Chondrocyte (in vitro differentiated cells): ENCODE measurements at regions not wholly inside any gene's neighbourhood (a gene's known extent, or its start where the extent isn't known, plus 50 kb on each side); places are given as distances from the start of the nearest gene placed in this dataset.

ENCODE experiments used
- DNase-seq: peaks from one replicate; pipeline ENCODE4 v3.0.0; 2021; ENCODE audit warnings: mixed read lengths, low spot score
- H3K27ac Mint-ChIP-seq: one replicate; pipeline ENCODE4 v1.8.0; 2021; ENCODE audit warnings: mild to moderate bottlenecking, moderate library complexity, mixed read lengths; ENCODE audit not compliant: unreplicated experiment
- H3K27me3 Mint-ChIP-seq: 2 replicates; pipeline ENCODE4 v1.8.0; 2021; ENCODE audit warnings: low read depth, mixed read lengths
- H3K36me3 Mint-ChIP-seq: 2 replicates; pipeline ENCODE4 v1.8.0; 2021; ENCODE audit warnings: low read depth, mixed read lengths
- H3K4me1 Mint-ChIP-seq: 2 replicates; pipeline ENCODE4 v1.8.0; 2021; ENCODE audit warnings: low read depth, mild to moderate bottlenecking, mixed read lengths
- H3K4me3 Mint-ChIP-seq: one replicate; pipeline ENCODE4 v1.8.0; 2021; ENCODE audit warnings: mild to moderate bottlenecking, moderate library complexity, mixed read lengths; ENCODE audit not compliant: unreplicated experiment
- H3K9me3 Mint-ChIP-seq: 2 replicates; pipeline ENCODE4 v1.8.0; 2021; ENCODE audit warnings: low read depth, mixed read lengths
- TF ChIP-seq, protein P1 (sequence below): fragments of 200-600 bp; sonication (generic); IDR thresholded peaks from 2 replicates; pipeline ENCODE4 v1.5.0; 2021; ENCODE audit warnings: antibody characterized with exemption, mild to moderate bottlenecking, moderate library complexity

DNA sequence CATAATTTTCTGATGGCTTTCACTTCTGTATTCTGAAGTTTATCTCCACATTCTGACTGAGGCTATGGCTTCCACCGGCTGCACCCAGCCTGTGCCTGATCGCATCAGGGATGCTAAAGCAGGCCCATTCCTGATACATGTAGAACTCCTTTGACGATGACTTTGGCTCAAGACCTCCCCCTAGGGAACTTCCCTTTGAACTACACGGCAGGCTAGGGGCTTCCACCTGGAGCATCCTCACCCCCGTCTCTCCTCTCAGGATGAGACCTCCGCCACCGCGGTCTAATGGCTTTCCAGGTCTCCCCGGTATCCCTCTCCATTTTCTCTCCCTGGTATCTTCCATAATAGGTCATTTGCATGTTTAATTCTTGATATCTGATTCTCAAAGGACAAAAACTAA lies 214.9 kb upstream of the CHST9 start:
- no peak overlapping the region for H3K27ac Mint-ChIP-seq
- H3K27me3 Mint-ChIP-seq, result no peaks in the 10 kb centered on the region
- H3K4me1 Mint-ChIP-seq, result no peaks in the 10 kb centered on the region
- no peak overlapping the region for H3K4me3 Mint-ChIP-seq
- H3K36me3 Mint-ChIP-seq, result no peaks in the 10 kb centered on the region
- peaks cover 3% of the 10 kb centered on the region for H3K9me3 Mint-ChIP-seq
- TF ChIP-seq, protein P1, sequence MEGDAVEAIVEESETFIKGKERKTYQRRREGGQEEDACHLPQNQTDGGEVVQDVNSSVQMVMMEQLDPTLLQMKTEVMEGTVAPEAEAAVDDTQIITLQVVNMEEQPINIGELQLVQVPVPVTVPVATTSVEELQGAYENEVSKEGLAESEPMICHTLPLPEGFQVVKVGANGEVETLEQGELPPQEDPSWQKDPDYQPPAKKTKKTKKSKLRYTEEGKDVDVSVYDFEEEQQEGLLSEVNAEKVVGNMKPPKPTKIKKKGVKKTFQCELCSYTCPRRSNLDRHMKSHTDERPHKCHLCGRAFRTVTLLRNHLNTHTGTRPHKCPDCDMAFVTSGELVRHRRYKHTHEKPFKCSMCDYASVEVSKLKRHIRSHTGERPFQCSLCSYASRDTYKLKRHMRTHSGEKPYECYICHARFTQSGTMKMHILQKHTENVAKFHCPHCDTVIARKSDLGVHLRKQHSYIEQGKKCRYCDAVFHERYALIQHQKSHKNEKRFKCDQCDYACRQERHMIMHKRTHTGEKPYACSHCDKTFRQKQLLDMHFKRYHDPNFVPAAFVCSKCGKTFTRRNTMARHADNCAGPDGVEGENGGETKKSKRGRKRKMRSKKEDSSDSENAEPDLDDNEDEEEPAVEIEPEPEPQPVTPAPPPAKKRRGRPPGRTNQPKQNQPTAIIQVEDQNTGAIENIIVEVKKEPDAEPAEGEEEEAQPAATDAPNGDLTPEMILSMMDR, result no peak
- no peak for DNase-seq

DNA sequence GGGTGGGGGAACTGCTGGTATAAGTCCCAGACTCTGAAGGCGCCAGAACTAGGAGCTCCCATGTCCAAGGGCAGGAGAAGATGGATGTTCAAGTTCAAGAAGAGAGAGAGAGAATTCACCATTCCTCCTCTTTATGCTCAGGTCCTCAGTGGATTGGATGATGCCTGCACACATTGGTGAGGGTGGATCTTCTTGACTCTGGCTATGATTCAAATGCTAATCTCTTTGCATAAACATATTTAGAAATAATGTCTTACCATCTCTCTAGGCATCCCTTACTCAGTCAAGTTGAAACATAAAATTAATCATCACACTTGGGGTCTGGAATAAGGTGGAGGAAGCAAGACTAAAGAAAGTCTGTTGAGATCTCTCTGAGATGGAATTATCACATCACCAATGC lies 210.6 kb upstream of the CHST9 start:
- Mint-ChIP-seq H3K27ac (no peak overlapping the region), H3K36me3 (no peaks in the 10 kb centered on the region), H3K4me3 (no peak overlapping the region), H3K27me3 (peaks cover 3% of the 10 kb centered on the region), H3K9me3 (peaks cover 3% of the 10 kb centered on the region), H3K4me1 (no peaks in the 10 kb centered on the region)
- no peak for DNase-seq
- TF ChIP-seq, protein P1, result no peak

DNA sequence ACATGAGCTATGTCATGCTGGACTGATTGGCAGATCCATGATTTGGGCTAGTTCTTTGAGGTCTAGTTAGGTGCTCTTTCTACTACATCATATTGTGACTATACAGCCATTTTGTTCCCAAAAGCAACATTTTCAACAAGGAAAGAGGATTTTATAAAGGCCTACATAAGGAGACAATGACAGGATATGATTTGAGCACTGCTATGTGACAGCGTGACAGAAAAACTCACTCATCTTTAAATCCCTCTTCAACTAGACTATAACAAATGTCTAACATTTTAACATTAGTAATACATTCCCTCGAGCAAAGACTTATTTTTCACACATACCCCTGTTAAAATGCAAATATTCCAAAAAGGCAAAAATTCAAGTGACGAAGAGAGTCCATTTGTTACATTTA lies 209.6 kb upstream of the CHST9 start:
- peaks cover 3% of the 10 kb centered on the region for H3K27me3 Mint-ChIP-seq
- peaks cover 7% of the 10 kb centered on the region for H3K9me3 Mint-ChIP-seq
- no peak overlapping the region for H3K27ac Mint-ChIP-seq
- no peak for DNase-seq
- no peaks in the 10 kb centered on the region for H3K36me3 Mint-ChIP-seq
- no peak overlapping the region for H3K4me3 Mint-ChIP-seq
- no peaks in the 10 kb centered on the region for H3K4me1 Mint-ChIP-seq
- TF ChIP-seq, protein P1, result no peak

DNA sequence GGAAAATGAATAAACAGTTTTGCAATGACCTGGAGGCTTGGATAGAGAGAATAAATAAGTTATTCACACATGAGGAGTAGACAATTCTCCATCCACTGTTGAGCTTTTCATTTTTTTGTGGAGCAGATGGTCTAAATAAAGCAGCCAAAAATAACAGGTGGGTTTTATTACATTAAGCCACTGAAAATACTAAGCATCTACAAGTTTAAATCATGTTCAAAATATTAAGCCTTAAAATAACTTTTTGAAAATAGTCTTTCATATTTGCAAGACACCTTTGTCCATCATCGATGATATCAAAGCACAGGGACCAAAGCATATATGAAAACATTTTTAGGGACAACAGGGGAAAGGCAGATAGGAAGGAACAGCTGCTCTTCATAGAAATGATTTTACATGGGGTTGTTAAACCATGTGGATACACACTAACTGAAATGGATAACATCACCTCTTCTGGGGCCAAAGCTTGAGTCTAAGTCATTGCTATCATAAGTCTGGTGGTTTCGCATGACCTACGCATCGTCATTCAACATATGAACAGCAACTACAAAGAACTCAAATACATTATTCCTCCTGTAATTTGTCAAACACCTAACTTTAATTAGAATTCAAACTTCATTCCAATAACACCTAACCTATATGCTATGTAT lies 197.6 kb upstream of the CHST9 start:
- H3K4me1 Mint-ChIP-seq, result peaks cover 3% of the 10 kb centered on the region
- no peaks in the 10 kb centered on the region for H3K9me3 Mint-ChIP-seq
- no peaks in the 10 kb centered on the region for H3K36me3 Mint-ChIP-seq
- no peak for DNase-seq
- TF ChIP-seq, protein P1, result no peak
- H3K27me3 Mint-ChIP-seq, result peaks cover 16% of the 10 kb centered on the region
- H3K27ac Mint-ChIP-seq, result no peak overlapping the region
- H3K4me3 Mint-ChIP-seq, result no peak overlapping the region

DNA sequence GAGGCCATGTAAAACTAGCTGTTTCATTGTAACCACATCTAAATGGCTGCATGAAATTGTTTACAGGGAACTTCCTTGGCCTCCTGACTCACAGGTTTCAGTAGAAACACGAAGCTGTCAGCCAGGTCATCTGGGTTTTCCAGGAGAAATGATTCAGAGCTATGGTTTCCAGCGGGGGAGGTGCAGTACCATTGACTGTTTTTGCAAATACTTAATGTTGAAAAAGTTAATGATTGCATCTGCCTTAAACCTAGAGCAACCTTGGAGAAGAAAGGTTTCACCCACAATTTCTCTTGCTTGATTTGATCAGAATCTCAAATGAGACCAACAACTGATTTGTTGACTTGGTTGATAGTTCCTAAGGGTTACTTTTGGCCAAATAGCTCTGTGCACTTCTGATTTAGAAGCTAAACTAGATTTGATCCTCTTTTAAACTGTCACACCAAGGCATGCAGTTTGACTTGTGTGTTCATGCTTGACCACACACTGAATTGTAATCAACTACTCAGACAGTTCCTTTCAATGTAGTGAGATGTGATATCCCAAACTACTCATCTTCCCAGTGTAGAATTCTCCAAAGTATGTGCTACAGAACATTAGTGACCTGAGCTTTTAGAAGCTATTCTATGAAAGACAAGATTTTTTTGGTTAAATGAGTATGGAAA lies 193.5 kb upstream of the CHST9 start:
- TF ChIP-seq, protein P1, result no peak
- H3K4me1 Mint-ChIP-seq, result peaks cover 3% of the 10 kb centered on the region
- no peak for DNase-seq
- H3K27me3 Mint-ChIP-seq, result peaks cover 10% of the 10 kb centered on the region
- no peaks in the 10 kb centered on the region for H3K9me3 Mint-ChIP-seq
- no peak overlapping the region for H3K4me3 Mint-ChIP-seq
- H3K36me3 Mint-ChIP-seq, result no peaks in the 10 kb centered on the region
- no peak overlapping the region for H3K27ac Mint-ChIP-seq
